ENCODE measurements at regions not wholly inside any gene's neighbourhood (a gene's known extent, or its start where the extent isn't known, plus 50 kb on each side); places are given as distances from the start of the nearest gene placed in this dataset.

DNA sequence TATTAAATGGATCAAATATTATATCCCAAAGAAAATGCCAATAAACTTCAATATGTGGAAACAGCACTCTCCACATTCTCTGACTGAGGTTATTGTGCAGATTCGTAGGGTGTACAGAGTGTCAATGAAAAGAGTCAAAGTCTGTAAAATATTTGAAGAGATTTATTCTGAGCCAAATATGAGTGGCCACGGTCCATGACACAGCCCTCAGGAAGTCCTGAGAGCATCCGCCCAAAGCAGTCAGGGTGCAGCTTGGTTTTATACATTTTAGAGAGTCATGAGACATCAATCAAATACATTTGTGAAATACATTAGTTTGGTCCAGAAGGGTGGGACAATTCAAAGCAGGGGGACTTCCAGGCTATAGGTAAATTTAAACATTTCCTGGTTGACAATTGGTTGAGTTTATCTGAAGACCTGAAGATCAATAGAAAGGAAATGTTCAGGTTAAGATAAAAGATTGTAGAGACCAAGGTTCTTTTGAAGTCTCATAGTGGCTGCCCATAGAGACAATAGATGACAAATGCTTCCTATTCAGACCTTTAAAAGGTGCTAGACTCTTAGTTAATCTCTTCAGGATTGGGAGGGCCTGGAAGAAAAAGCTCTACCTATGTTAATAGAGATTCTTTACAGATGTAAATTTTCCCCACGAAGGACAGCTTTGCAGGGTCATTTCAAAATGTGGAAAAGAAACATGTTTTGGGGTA, 569.5 kb downstream of the MATN1 start:
- H3K36me3 ChIP-seq = no peaks in the 10 kb centered on the region
- H3K9me3 ChIP-seq = peaks cover 0 to 29% (median 0%) of the 10 kb centered on the region in 11 donors
- intact Hi-C loops (cut with DNase I) = no loop called here
- H3K27ac ChIP-seq = no peak overlapping the region
- peaks cover 0 to 12% (median 6%) of the 10 kb centered on the region in 7 donors for H3K27me3 ChIP-seq
- TF ChIP-seq CTCF (IDR thresholded peaks at IDR 0.05) = no peak
- ATAC-seq = no peak
- no peaks in the 10 kb centered on the region for H3K4me1 ChIP-seq
- no peak overlapping the region for H3K4me3 ChIP-seq
- DNase-seq = no peak
- WGBS, 2 donors = 53 to 62% methylated on average over 4 of the region's 4 CpGs

- peaks cover 0 to 10% (median 0%) of the 10 kb centered on the region in 7 donors for H3K27me3 ChIP-seq
- intact Hi-C loops (cut with DNase I) = no loop called here
- no peaks in the 10 kb centered on the region for H3K4me1 ChIP-seq
- DNase-seq (no peak), ATAC-seq (no peak)
- 73 to 74% methylated on average over 1 of the region's 1 CpG for WGBS, 2 donors
- no peak overlapping the region for H3K4me3 ChIP-seq
- peaks cover 0 to 29% (median 0%) of the 10 kb centered on the region in 11 donors for H3K9me3 ChIP-seq
- no peak overlapping the region for H3K27ac ChIP-seq
- TF ChIP-seq CTCF (IDR thresholded peaks at IDR 0.05) = no peak
- H3K36me3 ChIP-seq = no peaks in the 10 kb centered on the region
These were observed 571.6 kb downstream of the MATN1 start for GRCh38 chr1:30151826-30152225.

DNA sequence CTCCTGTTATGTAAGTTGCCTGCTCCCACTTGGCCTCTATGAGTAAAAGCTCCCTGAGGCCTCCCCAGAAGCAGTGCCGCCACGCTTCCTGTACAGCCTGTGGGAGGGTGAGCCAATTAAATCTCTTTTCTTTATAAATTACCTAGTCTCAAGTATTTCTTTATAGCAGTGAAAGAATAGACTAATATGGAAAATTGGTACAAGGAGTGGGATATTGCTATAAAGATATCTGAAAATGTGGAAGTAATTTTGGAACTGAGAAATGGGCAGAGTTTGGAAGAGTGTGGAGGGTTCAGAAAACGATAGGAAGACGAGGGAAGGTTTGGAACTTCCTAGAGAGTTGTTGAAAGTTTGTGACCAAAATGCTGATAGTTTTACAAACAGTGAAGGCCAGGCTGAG, 572.3 kb downstream of the MATN1 start:
- ATAC-seq (no peak), DNase-seq (no peak)
- Histone ChIP-seq H3K36me3 (no peaks in the 10 kb centered on the region), H3K4me3 (no peak overlapping the region), H3K9me3 (peaks cover 0 to 25% (median 0%) of the 10 kb centered on the region in 11 donors), H3K27me3 (peaks cover 0 to 13% (median 0%) of the 10 kb centered on the region in 7 donors), H3K4me1 (no peaks in the 10 kb centered on the region), H3K27ac (no peak overlapping the region)
- 70 to 76% methylated on average over 4 of the region's 4 CpGs for WGBS, 2 donors
- intact Hi-C loops (cut with DNase I) = no loop called here
- TF ChIP-seq CTCF (IDR thresholded peaks at IDR 0.05) = no peak

DNA sequence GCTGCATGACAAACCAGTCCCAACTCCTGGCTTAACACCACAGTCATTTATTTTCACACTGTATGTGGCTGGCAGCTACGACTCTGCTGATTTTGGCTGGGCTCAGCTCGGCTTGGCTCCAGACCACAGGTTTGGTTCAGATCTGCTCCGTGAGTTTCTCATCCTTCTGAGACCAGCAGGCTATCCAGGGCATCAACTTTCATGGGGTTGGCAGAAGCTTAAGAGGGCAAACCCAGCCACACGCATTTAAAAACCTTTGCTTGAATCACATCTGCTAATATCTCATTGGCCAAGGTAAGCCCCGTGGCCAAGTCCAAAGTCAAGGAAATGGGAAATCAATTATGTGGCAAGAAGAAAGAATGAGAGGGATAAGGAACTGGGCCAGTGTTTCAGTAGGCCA, 574.2 kb downstream of the MATN1 start:
- intact Hi-C loops (cut with DNase I) = no loop called here
- no peak for ATAC-seq
- no peak for TF ChIP-seq CTCF (IDR thresholded peaks at IDR 0.05)
- DNase-seq = no peak
- no peaks in the 10 kb centered on the region for H3K36me3 ChIP-seq
- H3K27me3 ChIP-seq = peaks cover 0 to 32% (median 10%) of the 10 kb centered on the region in 7 donors
- no peaks in the 10 kb centered on the region for H3K4me1 ChIP-seq
- WGBS, 2 donors = 79 to 82% methylated on average over 5 of the region's 5 CpGs
- no peak overlapping the region for H3K27ac ChIP-seq
- H3K9me3 ChIP-seq = peaks cover 0 to 12% (median 0%) of the 10 kb centered on the region in 11 donors
- no peak overlapping the region for H3K4me3 ChIP-seq

Measured in heart right ventricle (tissue), 16 donors.